Neural progenitor cell (in vitro differentiated cells): ENCODE measurements at regions not wholly inside any gene's neighbourhood (a gene's known extent, or its start where the extent isn't known, plus 50 kb on each side); places are given as distances from the start of the nearest gene placed in this dataset.

Source experiments
- EZH2phosphoT487 ChIP-seq: fragments of 200-600 bp; sonication (generic); IDR thresholded peaks from 2 replicates; pipeline ENCODE4 v1.6.1; 2017; ENCODE audit warnings: antibody characterized with exemption
- TF ChIP-seq, protein P1 (sequence below): fragments of 200-600 bp; sonication (generic); IDR thresholded peaks from 2 replicates; pipeline ENCODE4 v1.5.1; 2017; ENCODE audit warnings: antibody characterized with exemption, mild to moderate bottlenecking

- TF ChIP-seq, protein P1, sequence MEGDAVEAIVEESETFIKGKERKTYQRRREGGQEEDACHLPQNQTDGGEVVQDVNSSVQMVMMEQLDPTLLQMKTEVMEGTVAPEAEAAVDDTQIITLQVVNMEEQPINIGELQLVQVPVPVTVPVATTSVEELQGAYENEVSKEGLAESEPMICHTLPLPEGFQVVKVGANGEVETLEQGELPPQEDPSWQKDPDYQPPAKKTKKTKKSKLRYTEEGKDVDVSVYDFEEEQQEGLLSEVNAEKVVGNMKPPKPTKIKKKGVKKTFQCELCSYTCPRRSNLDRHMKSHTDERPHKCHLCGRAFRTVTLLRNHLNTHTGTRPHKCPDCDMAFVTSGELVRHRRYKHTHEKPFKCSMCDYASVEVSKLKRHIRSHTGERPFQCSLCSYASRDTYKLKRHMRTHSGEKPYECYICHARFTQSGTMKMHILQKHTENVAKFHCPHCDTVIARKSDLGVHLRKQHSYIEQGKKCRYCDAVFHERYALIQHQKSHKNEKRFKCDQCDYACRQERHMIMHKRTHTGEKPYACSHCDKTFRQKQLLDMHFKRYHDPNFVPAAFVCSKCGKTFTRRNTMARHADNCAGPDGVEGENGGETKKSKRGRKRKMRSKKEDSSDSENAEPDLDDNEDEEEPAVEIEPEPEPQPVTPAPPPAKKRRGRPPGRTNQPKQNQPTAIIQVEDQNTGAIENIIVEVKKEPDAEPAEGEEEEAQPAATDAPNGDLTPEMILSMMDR, result no peak
- TF ChIP-seq EZH2phosphoT487, result no peak
Observed at GRCh38 chr16:9197957-9198661, 106.7 kb downstream of the HAPSTR1 start.
